ENCODE measurements at regions not wholly inside any gene's neighbourhood (a gene's known extent, or its start where the extent isn't known, plus 50 kb on each side); places are given as distances from the start of the nearest gene placed in this dataset.
"Not testable (repeated sequence)": the region's sequence is repeated elsewhere in the genome, so short reads cannot be mapped to it uniquely, and the experiment has no call there.

DNA sequence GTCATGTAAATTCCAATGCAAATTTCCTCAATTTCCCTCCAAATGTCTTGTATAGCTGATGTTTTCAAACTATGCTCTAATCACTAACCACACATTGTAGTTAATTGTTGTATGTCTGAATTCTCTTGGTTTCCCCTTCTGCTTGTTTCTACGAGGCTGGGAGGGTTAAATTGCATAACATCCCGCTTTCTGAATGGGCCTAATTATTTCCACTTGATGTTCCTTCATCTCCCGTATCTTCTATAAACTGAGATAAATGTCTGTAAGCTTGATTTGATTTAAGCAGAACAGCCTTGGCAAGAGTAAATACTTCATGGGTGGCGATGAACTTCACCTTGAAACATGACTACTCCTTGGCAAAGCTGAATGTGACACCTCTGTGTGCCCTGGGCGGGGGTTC lies 72.2 kb downstream of the SERINC2 start:
- Mint-ChIP-seq H3K4me1 (ENCODE audit: low read depth) (peaks cover 50% of the 10 kb centered on the region), H3K4me3 (no peak overlapping the region), H3K9me3 (peaks cover 9% of the 10 kb centered on the region), H3K27me3 (peaks cover 5% of the 10 kb centered on the region), H3K36me3 (ENCODE audit: low read depth) (no peaks in the 10 kb centered on the region), H3K27ac (no peak overlapping the region)
- intact Hi-C loops (cut with micrococcal nuclease), result no loop called here

DNA sequence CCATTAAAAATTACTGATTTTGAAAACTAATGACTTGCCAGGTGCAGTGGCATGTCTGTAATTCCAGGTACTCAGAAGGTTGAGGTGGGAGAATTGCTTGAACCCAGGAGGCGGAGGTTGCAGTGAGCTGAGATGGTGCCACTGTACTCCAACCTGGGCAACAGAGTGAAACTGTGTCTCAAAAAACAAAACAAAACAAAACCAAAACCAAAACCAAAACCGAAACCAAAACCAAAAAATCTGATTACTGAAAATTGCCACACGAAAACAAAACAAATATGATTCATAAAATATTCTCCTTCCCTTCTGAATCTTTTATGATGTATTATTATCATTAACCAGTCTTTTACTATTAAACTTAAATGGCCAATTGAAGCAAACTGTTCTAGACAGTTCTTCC lies 74.1 kb downstream of the SERINC2 start:
- Mint-ChIP-seq H3K27ac (no peak overlapping the region), H3K4me3 (no peak overlapping the region), H3K36me3 (ENCODE audit: low read depth) (no peaks in the 10 kb centered on the region), H3K4me1 (ENCODE audit: low read depth) (peaks cover 41% of the 10 kb centered on the region), H3K9me3 (no peaks in the 10 kb centered on the region), H3K27me3 (peaks cover 5% of the 10 kb centered on the region)
- intact Hi-C loops (cut with micrococcal nuclease), result no loop called here

DNA sequence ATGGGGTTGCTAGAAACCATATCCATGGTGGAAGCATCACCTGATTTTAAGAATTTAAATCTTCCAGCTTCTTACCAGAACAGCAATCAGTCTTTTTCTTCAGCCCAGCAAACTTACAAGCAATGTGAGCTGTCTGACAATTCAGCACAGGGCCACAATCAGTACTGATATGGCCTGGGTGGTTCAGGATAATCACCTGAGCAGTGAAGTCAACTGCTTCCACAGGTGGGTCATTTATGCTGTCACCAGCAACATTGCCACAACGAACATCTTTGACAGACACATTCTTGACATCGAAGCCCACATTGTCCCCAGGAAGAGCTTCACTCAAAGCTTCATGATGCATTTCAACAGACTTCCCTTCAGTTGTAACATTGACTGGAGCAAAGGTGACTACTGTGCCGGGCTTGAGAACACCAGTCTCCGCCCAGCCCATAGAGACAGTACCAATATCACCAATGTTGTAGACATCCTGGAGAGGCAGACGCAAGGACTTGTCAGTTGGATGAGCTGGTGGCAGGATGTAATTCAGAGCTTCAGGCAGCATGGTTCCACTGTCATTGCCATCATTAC lies 74.8 kb downstream of the SERINC2 start:
- peaks cover 37% of the 10 kb centered on the region for H3K4me1 Mint-ChIP-seq (ENCODE audit: low read depth)
- H3K9me3 Mint-ChIP-seq, result no peaks in the 10 kb centered on the region
- H3K27ac Mint-ChIP-seq, result no peak overlapping the region
- H3K4me3 Mint-ChIP-seq, result no peak overlapping the region
- H3K36me3 Mint-ChIP-seq (ENCODE audit: low read depth), result no peaks in the 10 kb centered on the region
- intact Hi-C loops (cut with micrococcal nuclease), result no loop called here
- peaks cover 5% of the 10 kb centered on the region for H3K27me3 Mint-ChIP-seq

DNA sequence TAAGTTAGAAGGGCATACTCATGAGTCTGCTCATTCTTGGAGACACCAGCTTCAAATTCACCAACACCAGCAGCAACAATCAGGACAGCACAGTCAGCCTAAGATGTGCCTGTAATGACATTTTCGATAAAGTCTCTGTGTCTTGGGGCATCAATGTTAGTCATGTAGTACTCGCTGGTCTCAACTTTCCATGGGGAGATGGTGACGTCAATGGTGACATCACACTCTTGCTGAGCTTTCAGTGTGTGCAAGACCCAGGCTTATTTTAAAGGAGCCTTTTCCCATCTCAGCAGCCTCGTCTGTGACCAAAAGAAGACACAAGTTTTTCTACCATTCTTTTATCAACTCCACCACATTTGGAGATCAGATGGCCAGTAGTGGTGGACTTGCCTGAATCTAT lies 75.5 kb downstream of the SERINC2 start:
- Mint-ChIP-seq H3K27ac (no peak overlapping the region), H3K36me3 (ENCODE audit: low read depth) (no peaks in the 10 kb centered on the region), H3K9me3 (no peaks in the 10 kb centered on the region), H3K4me1 (ENCODE audit: low read depth) (peaks cover 30% of the 10 kb centered on the region), H3K27me3 (peaks cover 5% of the 10 kb centered on the region), H3K4me3 (no peak overlapping the region)
- intact Hi-C loops (cut with micrococcal nuclease), result no loop called here

DNA sequence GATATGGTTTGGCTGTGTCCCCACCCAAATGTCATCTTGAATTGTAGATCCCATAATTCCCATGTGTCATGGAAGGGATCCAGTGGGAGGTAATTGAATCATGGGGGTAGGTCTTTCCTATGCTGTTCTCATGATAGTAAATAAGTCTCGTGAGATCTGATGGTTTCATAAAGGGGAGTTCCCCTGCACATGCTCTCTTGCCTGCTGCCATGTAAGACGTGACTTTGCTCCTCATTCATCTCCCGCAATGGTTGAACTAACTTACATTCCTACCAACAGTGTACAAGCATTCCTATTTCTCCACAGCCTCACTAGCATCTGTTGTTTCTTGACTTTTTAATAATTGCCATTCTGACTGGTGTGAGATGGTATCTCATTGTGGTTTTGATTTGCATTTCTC lies 76.6 kb downstream of the SERINC2 start:
- H3K4me3 Mint-ChIP-seq; H3K27me3 Mint-ChIP-seq; H3K27ac Mint-ChIP-seq; intact Hi-C loops (cut with micrococcal nuclease); H3K36me3 Mint-ChIP-seq (ENCODE audit: low read depth); H3K9me3 Mint-ChIP-seq: not testable (repeated sequence)
- H3K4me1 Mint-ChIP-seq (ENCODE audit: low read depth), result peaks cover 24% of the 10 kb centered on the region

DNA sequence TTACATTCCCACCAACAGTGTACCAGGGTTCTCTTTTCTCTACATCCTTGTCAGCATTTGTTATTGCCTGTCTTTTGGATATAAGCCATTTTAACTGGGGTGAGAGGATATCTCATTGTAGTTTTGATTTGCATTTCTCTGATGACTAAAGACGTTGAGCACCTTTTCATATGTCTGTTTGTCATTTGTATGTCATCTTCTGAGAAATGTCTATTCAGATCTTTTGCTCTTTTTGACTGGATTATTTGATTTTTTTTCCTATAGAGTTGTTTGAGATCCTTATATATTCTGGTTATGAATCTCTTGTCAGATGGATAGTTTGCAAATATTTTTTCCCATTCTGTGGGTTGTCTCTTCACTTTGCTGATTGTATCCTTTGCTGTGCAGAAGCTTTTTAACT lies 77.6 kb downstream of the SERINC2 start:
- H3K4me1 Mint-ChIP-seq (ENCODE audit: low read depth), result peaks cover 17% of the 10 kb centered on the region
- H3K9me3 Mint-ChIP-seq; H3K36me3 Mint-ChIP-seq (ENCODE audit: low read depth); H3K27ac Mint-ChIP-seq; intact Hi-C loops (cut with micrococcal nuclease); H3K4me3 Mint-ChIP-seq; H3K27me3 Mint-ChIP-seq: not testable (repeated sequence)

DNA sequence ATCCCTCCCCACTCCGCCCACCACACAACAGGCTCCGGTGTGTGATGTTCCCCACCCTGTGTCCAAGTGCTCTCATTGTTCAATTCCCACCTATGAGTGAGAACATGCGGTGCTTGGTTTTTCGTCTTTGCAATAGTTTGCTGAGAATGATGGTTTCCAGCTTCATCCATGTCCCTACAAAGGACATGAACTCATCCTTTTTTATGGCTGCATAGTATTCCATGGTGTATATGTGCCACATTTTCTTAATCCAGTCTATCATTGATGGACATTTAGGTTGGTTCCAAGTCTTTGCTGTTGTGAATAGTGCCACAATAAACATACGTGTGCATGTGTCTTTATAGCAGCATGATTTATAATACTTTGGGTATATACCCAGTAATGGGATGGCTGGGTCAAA lies 81.0 kb upstream of the TINAGL1 start:
- H3K9me3 Mint-ChIP-seq; H3K27me3 Mint-ChIP-seq; intact Hi-C loops (cut with micrococcal nuclease); H3K4me3 Mint-ChIP-seq; H3K27ac Mint-ChIP-seq; H3K36me3 Mint-ChIP-seq (ENCODE audit: low read depth); H3K4me1 Mint-ChIP-seq (ENCODE audit: low read depth): not testable (repeated sequence)

DNA sequence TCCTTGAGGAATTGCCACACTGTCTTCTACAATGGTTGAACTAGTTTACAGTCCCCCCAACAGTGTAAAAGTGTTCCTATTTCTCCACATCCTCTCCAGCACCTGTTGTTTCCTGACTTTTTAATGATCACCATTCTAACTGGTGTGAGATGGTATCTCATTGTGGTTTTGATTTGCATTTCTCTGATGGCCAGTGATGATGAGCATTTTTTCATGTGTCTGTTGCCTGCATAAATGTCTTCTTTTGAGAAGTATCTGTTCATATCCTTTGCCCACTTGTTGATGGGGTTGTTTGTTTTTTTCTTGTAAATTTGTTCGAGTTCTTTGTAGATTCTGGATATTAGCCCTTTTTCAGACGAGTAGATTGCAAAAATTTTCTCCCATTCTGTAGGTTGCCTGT lies 80.5 kb upstream of the TINAGL1 start:
- H3K36me3 Mint-ChIP-seq (ENCODE audit: low read depth); H3K27ac Mint-ChIP-seq; H3K27me3 Mint-ChIP-seq; H3K4me3 Mint-ChIP-seq; H3K9me3 Mint-ChIP-seq; H3K4me1 Mint-ChIP-seq (ENCODE audit: low read depth); intact Hi-C loops (cut with micrococcal nuclease): not testable (repeated sequence)

DNA sequence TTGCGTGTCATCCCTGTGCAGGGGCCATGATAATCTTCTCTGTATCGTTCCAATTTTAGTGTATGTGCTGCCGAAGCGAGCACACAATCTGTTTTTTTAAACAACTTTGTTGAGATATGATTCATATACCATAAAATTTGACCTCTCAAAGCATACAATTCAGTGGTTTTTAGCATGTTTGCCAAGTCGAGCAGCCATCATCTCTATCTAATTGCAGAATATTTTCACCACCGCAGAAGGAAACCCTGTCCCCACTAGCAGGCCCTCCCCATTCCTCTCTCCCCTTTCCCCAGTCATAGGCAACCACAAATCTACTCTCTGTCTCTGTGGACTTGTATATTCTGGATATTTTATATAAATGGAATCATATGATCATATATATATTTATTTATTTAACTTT lies 78.7 kb upstream of the TINAGL1 start:
- Mint-ChIP-seq H3K4me3 (no peak overlapping the region), H3K9me3 (no peaks in the 10 kb centered on the region), H3K4me1 (ENCODE audit: low read depth) (no peaks in the 10 kb centered on the region), H3K27ac (no peak overlapping the region), H3K36me3 (ENCODE audit: low read depth) (no peaks in the 10 kb centered on the region), H3K27me3 (no peaks in the 10 kb centered on the region)
- intact Hi-C loops (cut with micrococcal nuclease), result no loop called here

DNA sequence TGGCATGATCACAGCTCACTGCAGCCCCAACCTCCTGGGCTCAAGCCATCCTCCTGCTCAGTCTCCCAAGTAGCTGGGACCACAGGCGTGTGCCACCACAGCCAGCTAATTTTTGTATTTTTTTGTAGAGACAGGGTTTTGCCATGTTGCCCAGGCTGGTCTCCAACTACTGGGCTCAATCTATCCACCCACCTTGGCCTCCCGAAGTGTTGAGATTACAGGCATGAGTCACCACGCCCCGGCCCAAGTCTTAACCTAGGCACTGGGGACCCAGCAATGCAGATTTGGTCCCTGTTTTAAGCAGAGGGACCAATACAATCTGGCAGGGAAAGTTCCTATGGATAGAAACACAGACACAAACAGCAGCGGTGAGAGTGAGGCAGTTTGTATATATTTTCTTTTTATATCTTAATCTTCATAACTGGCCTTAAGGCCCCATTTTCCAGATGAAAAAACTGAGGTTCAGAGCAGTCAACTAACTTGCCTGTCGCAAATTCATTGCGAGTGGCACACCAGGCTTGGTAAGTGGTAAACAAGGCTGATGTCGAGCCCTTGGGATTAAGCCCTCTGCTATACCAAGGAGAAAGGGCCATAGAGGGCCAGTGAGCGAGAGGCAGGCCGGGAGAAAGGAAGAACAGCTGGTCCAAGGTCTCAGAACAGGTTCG lies 77.8 kb upstream of the TINAGL1 start:
- H3K27me3 Mint-ChIP-seq, result peaks cover 2% of the 10 kb centered on the region
- no peak overlapping the region for H3K4me3 Mint-ChIP-seq
- H3K9me3 Mint-ChIP-seq, result no peaks in the 10 kb centered on the region
- H3K36me3 Mint-ChIP-seq (ENCODE audit: low read depth), result no peaks in the 10 kb centered on the region
- H3K4me1 Mint-ChIP-seq (ENCODE audit: low read depth), result no peaks in the 10 kb centered on the region
- H3K27ac Mint-ChIP-seq, result no peak overlapping the region
- intact Hi-C loops (cut with micrococcal nuclease), result no loop called here

DNA sequence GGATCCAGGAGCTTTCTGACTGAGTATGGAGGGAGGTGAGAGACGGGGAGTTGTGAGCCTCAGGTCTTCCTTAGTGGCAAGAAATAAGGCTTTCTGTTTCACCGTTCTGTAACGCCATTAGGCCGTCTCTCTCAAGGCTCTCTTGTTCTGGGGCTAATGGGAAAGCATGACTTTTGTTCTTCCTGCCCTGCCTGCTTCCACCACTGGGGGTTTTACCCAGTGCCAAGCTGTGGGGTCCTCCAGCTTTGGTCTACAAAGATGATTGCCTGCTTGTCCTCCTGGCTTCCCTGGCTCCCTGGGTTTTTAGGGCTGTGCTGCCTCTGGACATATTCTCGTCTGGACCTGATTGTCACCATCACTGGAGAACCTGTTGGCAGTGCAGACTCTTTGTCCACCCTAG lies 74.8 kb upstream of the TINAGL1 start:
- Mint-ChIP-seq H3K36me3 (ENCODE audit: low read depth) (no peaks in the 10 kb centered on the region), H3K27me3 (peaks cover 10% of the 10 kb centered on the region), H3K4me3 (no peak overlapping the region), H3K9me3 (no peaks in the 10 kb centered on the region), H3K4me1 (ENCODE audit: low read depth) (peaks cover 12% of the 10 kb centered on the region), H3K27ac (no peak overlapping the region)
- intact Hi-C loops (cut with micrococcal nuclease), result no loop called here

DNA sequence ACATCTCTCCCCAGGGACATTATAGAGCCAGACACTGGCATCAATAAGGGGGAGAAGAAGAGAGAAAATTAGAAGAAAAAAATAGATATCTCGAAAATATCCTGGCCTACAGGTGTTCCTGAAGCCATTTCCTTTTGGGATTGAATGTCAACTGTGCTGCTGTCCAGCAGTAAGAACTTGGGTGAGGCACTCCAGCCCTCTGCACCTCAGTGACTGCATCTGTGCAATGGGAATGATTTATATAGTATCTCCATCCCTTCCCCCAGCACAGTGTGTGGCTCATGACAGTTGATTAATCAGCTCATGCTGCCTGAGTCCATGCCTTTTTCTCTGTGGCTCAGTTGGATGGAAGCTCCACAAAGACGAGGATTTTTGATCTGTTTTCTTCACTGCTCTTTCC lies 74.1 kb upstream of the TINAGL1 start:
- H3K36me3 Mint-ChIP-seq (ENCODE audit: low read depth), result no peaks in the 10 kb centered on the region
- H3K27ac Mint-ChIP-seq, result no peak overlapping the region
- peaks cover 11% of the 10 kb centered on the region for H3K27me3 Mint-ChIP-seq
- no peaks in the 10 kb centered on the region for H3K9me3 Mint-ChIP-seq
- intact Hi-C loops (cut with micrococcal nuclease), result no loop called here
- peaks cover 15% of the 10 kb centered on the region for H3K4me1 Mint-ChIP-seq (ENCODE audit: low read depth)
- no peak overlapping the region for H3K4me3 Mint-ChIP-seq

DNA sequence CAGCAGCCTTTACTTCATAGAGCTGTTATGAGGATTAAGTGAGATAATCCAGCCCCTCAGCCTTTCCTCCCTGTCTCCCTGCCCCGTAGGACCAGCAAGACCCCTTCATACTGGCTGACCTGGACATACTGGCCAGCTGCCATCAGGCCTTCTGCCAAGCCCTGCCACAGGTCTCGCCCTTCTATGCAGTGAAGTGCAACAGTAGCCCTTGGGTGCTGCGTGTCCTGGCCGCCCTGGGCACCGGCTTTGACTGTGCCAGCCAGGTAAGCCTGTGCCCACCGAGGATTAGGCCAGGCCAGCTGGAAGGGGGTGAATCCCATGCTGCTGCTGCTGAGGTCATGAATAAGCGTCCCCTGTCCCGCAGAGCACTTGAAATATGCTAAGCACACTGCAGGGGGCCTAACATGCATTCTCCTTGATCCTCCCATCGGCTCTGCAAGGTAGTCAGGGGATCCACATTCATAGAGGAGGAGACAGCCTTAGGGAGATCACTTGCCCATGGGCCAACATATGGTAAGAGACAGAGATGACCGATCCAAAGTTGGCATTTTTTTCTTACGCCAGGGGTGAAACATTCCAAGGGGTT lies 73.3 kb upstream of the TINAGL1 start:
- H3K4me3 Mint-ChIP-seq, result no peak overlapping the region

DNA sequence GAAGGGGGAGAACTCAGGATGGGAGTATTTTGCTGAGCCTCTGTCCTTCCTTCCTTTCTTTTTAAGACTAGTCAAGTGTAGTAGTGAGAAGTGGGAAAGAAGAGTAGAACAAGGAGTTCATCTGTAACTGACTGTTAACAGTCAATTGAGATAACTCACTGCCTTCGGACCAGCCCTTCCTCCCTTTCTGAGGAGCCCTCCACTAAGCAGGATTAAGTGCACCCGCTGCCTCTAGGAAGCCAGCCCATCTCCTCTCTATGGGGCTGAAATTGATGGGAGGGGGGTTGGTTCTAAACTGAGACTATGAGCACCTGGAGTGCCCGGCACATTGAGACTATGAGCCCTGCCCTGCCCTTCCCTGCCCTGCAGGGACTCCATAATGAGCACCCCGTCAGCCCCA lies 72.7 kb upstream of the TINAGL1 start:
- no peaks in the 10 kb centered on the region for H3K9me3 Mint-ChIP-seq
- H3K4me3 Mint-ChIP-seq, result no peak overlapping the region
- H3K27ac Mint-ChIP-seq, result no peak overlapping the region
- H3K36me3 Mint-ChIP-seq (ENCODE audit: low read depth), result no peaks in the 10 kb centered on the region
- peaks cover 12% of the 10 kb centered on the region for H3K27me3 Mint-ChIP-seq
- peaks cover 20% of the 10 kb centered on the region for H3K4me1 Mint-ChIP-seq (ENCODE audit: low read depth)
- intact Hi-C loops (cut with micrococcal nuclease), result no loop called here

More for the DNA sequence above, 73.3 kb upstream of the TINAGL1 start:
- Mint-ChIP-seq H3K27me3 (peaks cover 12% of the 10 kb centered on the region), H3K27ac (no peak overlapping the region), H3K9me3 (no peaks in the 10 kb centered on the region), H3K36me3 (ENCODE audit: low read depth) (no peaks in the 10 kb centered on the region), H3K4me1 (ENCODE audit: low read depth) (peaks cover 16% of the 10 kb centered on the region)
- intact Hi-C loops (cut with micrococcal nuclease), result no loop called here

DNA sequence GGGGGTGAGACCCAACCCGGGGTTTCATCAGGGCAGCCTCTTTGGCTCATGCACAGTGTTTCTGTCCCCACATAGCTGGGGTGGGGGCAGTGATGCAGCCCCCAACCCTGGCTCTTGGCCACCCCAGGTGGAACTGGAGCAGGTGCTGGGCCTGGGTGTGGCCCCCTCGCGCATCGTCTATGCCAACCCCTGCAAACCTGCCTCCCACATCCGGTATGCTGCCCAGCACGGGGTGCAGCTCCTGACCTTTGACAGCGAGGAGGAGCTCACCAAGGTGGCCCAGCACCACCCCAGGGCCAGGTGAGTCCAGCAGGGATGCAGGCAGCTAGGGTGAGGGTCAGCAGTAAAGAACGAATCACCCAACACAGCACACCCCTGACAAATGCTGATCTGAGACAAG lies 72.3 kb upstream of the TINAGL1 start:
- Mint-ChIP-seq H3K4me1 (ENCODE audit: low read depth) (peaks cover 22% of the 10 kb centered on the region), H3K9me3 (no peaks in the 10 kb centered on the region), H3K36me3 (ENCODE audit: low read depth) (no peaks in the 10 kb centered on the region), H3K27me3 (peaks cover 12% of the 10 kb centered on the region), H3K27ac (no peak overlapping the region), H3K4me3 (no peak overlapping the region)
- intact Hi-C loops (cut with micrococcal nuclease), result no loop called here
